Hippocampal formation (tissue), 2 donors: ENCODE measurements at regions not wholly inside any gene's neighbourhood (a gene's known extent, or its start where the extent isn't known, plus 50 kb on each side); places are given as distances from the start of the nearest gene placed in this dataset.
"Not testable (repeated sequence)": the region's sequence is repeated elsewhere in the genome, so short reads cannot be mapped to it uniquely, and the experiment has no call there.

Source experiments
- DNase-seq, 2 donors: peaks; one replicate each; lab custom pipeline; 2025; lab: John Stamatoyannopoulos, UW

DNA sequence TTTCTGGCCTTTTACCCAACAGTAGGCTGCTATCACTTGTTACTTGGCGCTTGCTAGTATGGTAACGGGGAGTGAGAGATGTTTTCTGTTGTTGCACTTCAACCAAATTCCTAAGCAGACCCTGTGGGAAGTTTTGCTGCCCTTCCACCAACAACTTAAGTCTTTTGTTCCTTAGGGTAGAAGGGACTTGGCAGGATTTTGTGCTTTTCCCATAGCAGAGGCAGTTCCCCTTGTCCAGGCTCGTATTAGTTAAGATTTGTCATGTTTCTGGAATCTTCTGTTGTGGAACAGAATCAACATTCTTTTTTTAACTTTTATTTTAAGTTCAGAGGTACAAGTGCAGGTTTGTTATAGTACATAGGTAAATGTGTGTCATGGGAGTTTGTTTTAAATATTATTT, 73.2 kb upstream of the SGIP1 start:
- DNase-seq: no peak

DNA sequence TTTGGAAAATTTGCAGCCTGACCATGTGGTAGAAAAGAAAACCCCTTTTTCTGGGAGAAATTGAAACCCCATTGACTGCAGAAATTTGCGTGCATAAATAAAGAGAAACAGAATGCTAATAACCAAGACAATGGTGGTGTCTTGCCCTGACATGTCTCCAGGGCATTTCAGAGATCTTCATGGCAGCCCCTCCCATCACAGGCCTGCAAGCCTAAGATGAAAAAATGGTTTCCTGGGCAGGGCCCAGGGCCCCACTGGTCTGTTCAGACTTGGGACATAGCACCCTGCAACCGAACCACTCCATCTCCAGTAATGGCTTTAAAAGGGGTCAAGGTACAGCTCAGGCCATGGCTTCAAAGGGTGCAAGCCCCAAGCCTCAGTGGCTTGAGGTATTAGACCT, 71.6 kb upstream of the SGIP1 start:
- no peak for DNase-seq

DNA sequence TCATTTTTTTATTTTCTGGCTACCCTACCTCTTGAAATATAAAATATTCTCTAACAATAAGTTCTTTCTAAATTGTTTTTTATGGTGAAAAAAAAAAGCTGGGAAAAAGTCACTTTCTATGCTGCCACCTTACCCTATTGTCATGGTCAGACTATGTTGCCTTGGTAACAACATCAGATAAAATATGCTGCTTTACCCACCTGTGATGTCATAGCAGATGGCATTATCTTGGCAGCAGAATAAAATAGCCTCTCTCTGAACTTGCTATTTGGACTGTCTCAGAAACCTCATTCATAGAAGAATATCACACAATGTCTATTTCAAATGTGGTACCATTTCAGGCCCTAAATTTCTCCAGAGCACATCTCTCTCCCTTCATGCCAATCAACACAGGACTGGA, 69.6 kb upstream of the SGIP1 start:
- DNase-seq: no peak

DNA sequence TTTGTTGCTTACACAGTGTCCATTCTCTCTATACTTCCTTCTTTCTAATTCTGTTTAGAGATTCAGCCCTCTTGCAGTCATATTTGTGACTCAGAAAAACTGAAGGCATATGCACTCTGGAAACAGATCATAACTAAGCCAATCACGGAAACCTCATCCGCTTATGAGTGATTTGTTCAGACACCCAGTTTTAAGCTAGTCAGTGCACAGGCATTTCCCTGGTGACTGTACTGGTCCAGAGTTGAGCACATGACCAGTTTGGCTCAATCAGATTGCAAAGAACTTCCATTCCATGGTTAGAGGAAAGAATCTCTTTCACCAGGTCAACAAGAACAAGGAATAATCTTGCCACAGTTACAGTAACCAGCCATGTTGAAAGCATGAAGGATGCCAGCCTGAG, 69.2 kb upstream of the SGIP1 start:
- no peak for DNase-seq

DNA sequence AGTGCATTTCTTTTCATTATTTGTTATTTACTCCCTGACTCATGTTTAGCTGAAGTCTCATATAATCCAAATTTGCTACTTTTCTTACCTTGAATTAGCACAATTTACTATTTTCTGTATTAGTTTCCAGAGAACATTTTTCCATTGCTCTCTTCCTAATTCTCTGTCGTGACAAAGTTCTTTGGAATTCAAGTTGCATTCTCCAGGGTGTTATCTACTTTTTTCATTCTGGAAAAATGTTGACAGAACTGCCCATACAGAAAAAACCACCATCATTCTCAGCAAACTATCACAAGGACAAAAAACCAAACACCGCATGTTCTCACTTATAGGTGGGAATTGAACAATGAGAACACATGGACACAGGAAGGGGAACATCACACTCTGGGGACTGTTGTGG, 67.3 kb upstream of the SGIP1 start:
- DNase-seq: not testable (repeated sequence)

DNA sequence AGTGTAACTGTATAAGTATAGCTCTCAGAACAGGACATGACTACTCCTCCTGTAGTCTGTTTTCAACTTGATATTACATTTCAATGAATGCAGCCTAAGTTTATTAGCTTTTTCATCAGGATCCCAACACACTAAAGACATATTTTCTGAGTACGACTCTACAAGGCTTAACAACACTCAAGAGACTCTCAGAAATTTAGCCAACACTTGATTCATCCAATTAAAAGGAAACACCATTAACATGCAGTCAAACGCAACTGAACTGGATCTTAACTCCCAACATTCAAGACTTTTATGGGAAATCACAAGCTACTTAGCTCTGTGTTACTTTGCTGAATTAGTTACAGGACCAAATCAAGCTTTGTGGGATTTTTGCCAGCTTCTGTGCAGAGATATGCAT, 65.2 kb upstream of the SGIP1 start:
- no peak for DNase-seq

DNA sequence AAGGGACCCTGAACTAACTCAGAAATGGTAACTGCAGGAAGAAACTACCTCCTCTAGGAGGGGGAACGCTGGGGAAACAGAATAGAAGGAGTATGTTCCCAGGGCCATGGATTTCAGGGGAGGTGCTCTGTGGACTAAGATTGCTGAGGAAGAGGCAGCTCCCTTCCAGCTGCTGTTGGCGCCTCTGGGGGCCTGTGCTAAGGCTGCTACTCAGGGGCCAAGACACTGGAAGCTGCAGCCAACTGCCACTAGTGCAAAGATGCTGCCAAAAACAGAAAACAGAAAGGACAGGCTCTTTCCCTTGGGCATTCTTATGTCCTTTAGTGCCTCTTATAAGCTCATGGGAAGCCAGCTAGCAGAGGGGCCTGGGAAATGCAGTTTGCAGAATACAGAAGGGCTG, 58.0 kb upstream of the SGIP1 start:
- DNase-seq: no peak

DNA sequence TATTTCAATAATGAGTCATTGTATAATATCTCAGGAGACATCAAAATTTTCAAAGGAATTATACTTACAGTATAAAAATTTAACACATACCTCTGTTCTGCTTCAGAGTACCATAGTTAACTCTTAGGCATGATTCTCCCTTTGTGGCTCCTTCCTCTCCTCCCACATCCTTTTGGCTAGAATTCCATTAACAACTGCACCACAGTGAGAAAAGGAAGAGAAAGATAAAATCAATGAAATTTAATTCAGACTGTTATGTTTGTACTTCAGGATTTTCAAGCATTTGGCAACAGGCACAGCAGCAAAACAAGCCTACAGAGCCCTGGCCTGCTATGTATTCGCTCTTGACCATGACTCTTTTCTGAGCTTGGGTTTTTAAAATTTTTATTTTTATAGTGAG, 57.2 kb upstream of the SGIP1 start:
- no peak for DNase-seq

DNA sequence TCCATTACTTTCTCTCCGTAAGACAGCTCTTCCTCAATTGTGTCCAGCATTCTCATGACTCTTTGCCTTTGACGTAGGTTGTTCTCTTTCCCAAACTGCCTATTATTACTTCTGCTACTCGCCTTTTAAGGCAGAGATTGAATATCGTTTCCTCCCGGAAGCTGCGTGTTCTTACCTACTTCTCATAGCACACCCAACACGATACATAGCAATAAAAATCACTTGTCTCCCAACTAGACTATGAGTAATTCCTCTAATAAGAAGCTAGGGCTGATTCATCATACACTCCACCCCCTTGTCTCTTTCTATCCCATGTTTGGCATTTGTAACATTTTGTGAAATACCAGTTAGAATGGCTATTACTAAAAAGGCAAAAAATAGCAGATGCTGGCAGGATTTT, 55.8 kb upstream of the SGIP1 start:
- DNase-seq: no peak

DNA sequence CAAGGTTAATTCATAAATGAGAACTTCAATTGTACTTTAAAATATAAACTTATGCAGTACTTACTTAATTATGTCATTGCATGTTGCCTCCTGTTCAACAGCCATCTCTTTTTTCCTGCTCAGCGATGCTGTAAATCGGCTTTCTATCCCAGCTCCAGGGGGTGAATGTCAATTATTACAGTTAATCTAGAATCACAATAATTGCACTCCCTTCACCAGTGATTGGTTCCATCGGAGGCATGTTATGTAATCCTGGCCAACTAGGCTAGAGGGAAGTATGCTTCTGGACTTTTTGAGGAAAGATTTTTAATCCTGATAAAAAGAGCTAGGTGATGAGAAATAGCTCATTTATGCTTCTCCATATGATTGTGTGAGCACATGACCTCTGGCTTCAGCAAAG, 53.8 kb upstream of the SGIP1 start:
- DNase-seq: no peak

DNA sequence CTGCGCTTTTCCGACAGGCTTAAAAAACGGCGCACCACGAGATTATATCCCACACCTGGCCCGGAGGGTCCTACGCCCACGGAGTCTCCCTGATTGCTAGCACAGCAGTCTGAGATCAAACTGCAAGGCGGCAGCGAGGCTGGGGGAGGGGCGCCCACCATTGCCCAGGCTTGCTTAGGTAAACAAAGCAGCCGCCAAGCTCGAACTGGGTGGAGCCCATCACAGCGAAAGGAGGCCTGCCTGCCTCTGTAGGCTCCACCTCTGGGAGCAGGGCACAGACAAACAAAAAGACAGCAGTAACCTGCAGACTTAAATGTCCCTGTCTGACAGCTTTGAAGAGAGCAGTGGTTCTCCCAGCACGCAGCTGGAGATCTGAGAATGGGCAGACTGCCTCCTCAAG, 52.7 kb upstream of the SGIP1 start:
- not testable (repeated sequence) for DNase-seq
